T-cell (primary cell): ENCODE measurements at regions not wholly inside any gene's neighbourhood (a gene's known extent, or its start where the extent isn't known, plus 50 kb on each side); places are given as distances from the start of the nearest gene placed in this dataset.
"Not testable (repeated sequence)": the region's sequence is repeated elsewhere in the genome, so short reads cannot be mapped to it uniquely, and the experiment has no call there.

Experiments
- ATAC-seq, 4 experiments: fragments of 200-7000 bp in 3 of 4; fragments of 150-1000 bp in 1 of 4; cut with Tn5 transposase; replicated peaks in 1 of 4; 1 replicate in 3 of 4; 2 replicates in 1 of 4; pipeline ENCODE4 v1.10.0; 2021; ENCODE audit warnings: moderate library complexity in 3 of 4, mild to moderate bottlenecking in 2 of 4, moderate number of reproducible peaks in 1 of 4
- CTCF ChIA-PET, 2 donors: fragments of 300-600 bp; sonication (Branson Sonifier 250); formaldehyde crosslinking; loops; one replicate each; lab custom pipeline; 2022; ENCODE audit warnings: antibody characterized with exemption in 2 of 2; lab: Charles Lee
- POLR2A ChIA-PET, 2 donors: fragments of 300-600 bp; sonication (Branson Sonifier 250); formaldehyde crosslinking; loops; one replicate each; lab custom pipeline; 2022; ENCODE audit warnings: antibody characterized with exemption in 2 of 2; lab: Charles Lee
- DNase-seq, 35 experiments: peaks; one replicate each; pipeline versions ENCODE4 v3.0.0 to v3.0.0-alpha.2; 2013 to 2023
- H3K27ac ChIP-seq: one replicate; pipeline ENCODE4 v1.5.1; 2013; ENCODE audit warnings: low read length
- H3K27me3 ChIP-seq, 2 experiments: replicated peaks in 1 of 2; 1 replicate in 1 of 2; 2 replicates in 1 of 2; pipeline versions ENCODE4 v1.6.1 to v1.7.0; 2013; ENCODE audit warnings: low read length in 1 of 2, mixed read lengths in 1 of 2; ENCODE audit not compliant: control insufficient read depth in 2 of 2, insufficient read depth in 2 of 2; ENCODE audit errors: extremely low read depth in 1 of 2
- H3K36me3 ChIP-seq, 2 donors: 1 replicate in 1 of 2; 2 replicates in 1 of 2; pipeline versions ENCODE4 v1.6.1 to v1.7.0; 2013; ENCODE audit warnings: low read length in 1 of 2; ENCODE audit not compliant: control insufficient read depth in 2 of 2, insufficient read depth in 1 of 2; ENCODE audit errors: extremely low read depth in 1 of 2
- H3K4me1 ChIP-seq, 2 experiments: 1 replicate in 1 of 2; 2 replicates in 1 of 2; pipeline versions ENCODE4 v1.6.1 to v1.7.0; 2013; ENCODE audit warnings: low read length in 2 of 2, mixed read lengths in 1 of 2; ENCODE audit not compliant: insufficient read depth in 2 of 2, control insufficient read depth in 1 of 2; ENCODE audit errors: extremely low read depth in 1 of 2
- H3K4me3 ChIP-seq, 2 donors: 1 replicate in 1 of 2; 2 replicates in 1 of 2; pipeline versions ENCODE4 v1.5.1 to v1.7.0; 2013; ENCODE audit warnings: mild to moderate bottlenecking in 2 of 2, low read length in 1 of 2, moderate library complexity in 1 of 2; ENCODE audit not compliant: control insufficient read depth in 1 of 2; ENCODE audit errors: extremely low read depth in 1 of 2
- H3K9me3 ChIP-seq: 2 replicates; pipeline ENCODE4 v1.7.0; 2013
- H3K27ac Mint-ChIP-seq, 2 donors: one replicate each; pipeline ENCODE4 v1.8.0; 2020 to 2021; ENCODE audit warnings: mild to moderate bottlenecking in 2 of 2, mixed read lengths in 2 of 2
- H3K27me3 Mint-ChIP-seq, 2 donors: one replicate each; pipeline ENCODE4 v1.8.0; 2021 to 2022; ENCODE audit warnings: mixed read lengths in 2 of 2
- H3K36me3 Mint-ChIP-seq: one replicate; pipeline ENCODE4 v1.8.0; 2021; ENCODE audit warnings: mixed read lengths
- H3K4me1 Mint-ChIP-seq, 3 donors: one replicate each; pipeline ENCODE4 v1.8.0; 2020 to 2022; ENCODE audit warnings: mixed read lengths in 3 of 3, mild to moderate bottlenecking in 1 of 3
- H3K4me3 Mint-ChIP-seq, 3 donors: one replicate each; pipeline ENCODE4 v1.8.0; 2020 to 2022; ENCODE audit warnings: mild to moderate bottlenecking in 3 of 3, mixed read lengths in 3 of 3, moderate library complexity in 3 of 3
- H3K9me3 Mint-ChIP-seq, 3 donors: one replicate each; pipeline ENCODE4 v1.8.0; 2020 to 2022; ENCODE audit warnings: mixed read lengths in 3 of 3
- WGBS: methylation state at CpG from one replicate; pipeline ENCODE4 v1.1.5; 2013; ENCODE audit warnings: missing lambda C conversion rate; ENCODE audit not compliant: insufficient coverage; 5-methylcytosine and 5-hydroxymethylcytosine counted together

DNA sequence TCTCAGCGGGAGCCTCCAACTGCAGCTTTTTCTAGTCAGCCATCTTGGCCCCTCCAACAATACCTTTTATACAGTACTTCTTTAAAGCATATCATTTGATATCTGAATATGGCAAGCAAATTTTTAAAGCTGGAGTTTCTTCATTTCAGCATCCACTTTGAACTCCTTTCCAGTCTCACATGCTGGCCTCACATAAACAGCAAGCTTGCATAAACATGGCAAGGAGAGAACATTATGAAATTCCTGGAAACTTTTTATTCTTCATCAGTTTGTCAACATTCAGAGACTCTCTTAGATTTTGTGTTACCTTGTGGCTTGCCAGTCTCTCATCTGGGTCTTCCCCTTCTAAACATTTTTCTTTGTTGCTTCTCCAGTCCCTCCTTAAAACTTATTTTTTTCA is 745.3 kb downstream of the NR2F1-AS1 start:
- CTCF ChIA-PET, result no interaction called here
- Mint-ChIP-seq H3K27me3 (no peaks in the 10 kb centered on the region), H3K9me3 (peaks cover 7 to 22% (median 15%) of the 10 kb centered on the region in 3 donors), H3K27ac (no peak overlapping the region), H3K4me1 (no peaks in the 10 kb centered on the region), H3K4me3 (no peak overlapping the region), H3K36me3 (no peaks in the 10 kb centered on the region)
- H3K4me3 ChIP-seq, result no peak overlapping the region
- H3K27me3 ChIP-seq, result no peaks in the 10 kb centered on the region
- ATAC-seq, result no peak
- WGBS, result no CpG with 5 or more reads among the region's 1 CpG
- POLR2A ChIA-PET, result no interaction called here
- H3K9me3 ChIP-seq, result no peaks in the 10 kb centered on the region
- H3K4me1 ChIP-seq, result no peaks in the 10 kb centered on the region
- no peak for DNase-seq
- no peak overlapping the region for H3K27ac ChIP-seq
- H3K36me3 ChIP-seq, result no peaks in the 10 kb centered on the region

DNA sequence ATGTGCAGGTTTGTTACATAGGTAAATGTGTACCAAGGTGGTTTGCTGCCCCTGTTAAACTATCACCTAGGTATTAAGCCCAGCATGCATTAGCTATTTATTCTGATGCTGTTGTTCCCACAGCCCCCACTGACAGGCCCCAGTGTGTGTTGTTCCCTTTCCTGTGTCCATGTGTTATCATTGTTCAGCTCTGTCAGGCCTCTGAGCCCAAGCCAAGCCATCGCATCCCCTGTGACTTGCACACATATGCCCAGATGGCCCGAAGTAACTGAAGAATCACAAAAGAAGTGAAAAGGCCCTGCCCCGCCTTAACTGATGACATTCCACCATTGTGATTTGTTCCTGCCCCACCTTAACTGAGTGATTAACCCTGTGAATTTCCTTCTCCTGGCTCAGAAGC is 757.5 kb downstream of the NR2F1-AS1 start:
- H3K36me3 Mint-ChIP-seq, H3K9me3 ChIP-seq, DNase-seq, H3K27ac Mint-ChIP-seq, H3K27ac ChIP-seq, H3K4me1 ChIP-seq, CTCF ChIA-PET, ATAC-seq, H3K4me3 Mint-ChIP-seq, H3K27me3 ChIP-seq, H3K27me3 Mint-ChIP-seq, H3K4me1 Mint-ChIP-seq, POLR2A ChIA-PET, H3K36me3 ChIP-seq, H3K4me3 ChIP-seq, H3K9me3 Mint-ChIP-seq: not testable (repeated sequence)
- 100% methylated on average over 1 of the region's 3 CpGs for WGBS

DNA sequence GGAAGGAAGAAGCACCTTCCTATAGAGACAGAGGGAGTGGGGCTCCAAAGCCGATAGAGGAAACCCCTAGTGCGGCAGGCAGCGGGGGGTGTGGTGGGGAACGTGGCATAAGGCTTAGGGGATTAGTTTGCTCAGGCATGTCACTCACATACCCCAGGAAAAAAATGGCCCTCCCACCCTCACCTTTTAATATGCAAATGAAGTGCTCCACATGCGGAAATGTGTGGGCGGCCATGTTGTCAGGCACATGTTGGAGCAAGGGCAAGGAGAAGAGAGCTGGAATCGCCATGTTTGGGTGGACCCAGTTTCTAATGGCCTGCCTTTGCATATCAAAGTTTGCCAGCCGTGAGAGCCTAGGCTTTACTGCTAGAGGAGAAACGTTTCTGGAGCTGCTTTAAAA is 758.8 kb downstream of the NR2F1-AS1 start:
- H3K4me3 Mint-ChIP-seq, result no peak overlapping the region
- no peak overlapping the region for H3K27ac Mint-ChIP-seq
- no peak for ATAC-seq
- no peaks in the 10 kb centered on the region for H3K27me3 Mint-ChIP-seq
- ChIA-PET CTCF (no interaction called here), POLR2A (no interaction called here)
- Histone ChIP-seq H3K4me3 (no peak overlapping the region), H3K4me1 (no peaks in the 10 kb centered on the region), H3K36me3 (no peaks in the 10 kb centered on the region), H3K27me3 (no peaks in the 10 kb centered on the region), H3K9me3 (no peaks in the 10 kb centered on the region), H3K27ac (no peak overlapping the region)
- H3K36me3 Mint-ChIP-seq, result no peaks in the 10 kb centered on the region
- H3K9me3 Mint-ChIP-seq, result no peaks in the 10 kb centered on the region
- H3K4me1 Mint-ChIP-seq, result no peaks in the 10 kb centered on the region
- no peak for DNase-seq
- WGBS, result 100% methylated on average over 3 of the region's 9 CpGs

DNA sequence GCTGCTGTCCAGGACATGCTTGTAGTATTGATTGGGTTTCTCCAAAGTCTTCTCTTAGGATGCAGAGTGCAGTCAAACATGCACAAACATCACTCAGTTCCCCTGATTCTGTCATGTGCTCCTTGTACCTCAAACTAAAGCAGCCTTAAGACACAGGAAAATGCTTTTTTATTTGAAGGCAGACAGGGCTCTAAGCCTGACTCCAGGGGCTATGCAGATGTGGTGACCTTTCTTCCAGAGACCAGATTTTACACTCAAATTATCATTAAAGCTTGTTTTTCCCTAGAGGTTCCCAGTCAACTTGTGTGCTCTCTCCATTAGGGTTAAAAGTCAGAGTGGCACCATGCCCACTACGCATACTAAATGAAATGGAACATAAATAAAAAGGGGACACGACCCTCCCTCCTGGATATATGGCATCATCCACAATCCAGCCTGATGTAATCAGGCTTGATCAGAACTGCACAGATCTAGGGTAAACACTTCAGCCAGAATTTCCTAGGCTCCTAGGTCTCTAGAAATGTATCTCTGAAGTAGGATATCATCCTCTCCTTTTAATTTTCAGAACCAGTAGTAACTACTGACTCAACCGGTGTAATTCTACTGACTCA is 771.1 kb downstream of the NR2F1-AS1 start:
- ATAC-seq (no peak), DNase-seq (no peak)
- Mint-ChIP-seq H3K4me1 (no peaks in the 10 kb centered on the region), H3K36me3 (no peaks in the 10 kb centered on the region), H3K27me3 (no peaks in the 10 kb centered on the region), H3K27ac (no peak overlapping the region), H3K4me3 (no peak overlapping the region), H3K9me3 (no peaks in the 10 kb centered on the region)
- WGBS, result no CpG with 5 or more reads among the region's 3 CpGs
- H3K27ac ChIP-seq, result no peak overlapping the region
- CTCF ChIA-PET, result no interaction called here
- H3K4me3 ChIP-seq, result no peak overlapping the region
- H3K9me3 ChIP-seq, result no peaks in the 10 kb centered on the region
- no peaks in the 10 kb centered on the region for H3K4me1 ChIP-seq
- H3K27me3 ChIP-seq, result no peaks in the 10 kb centered on the region
- H3K36me3 ChIP-seq, result no peaks in the 10 kb centered on the region
- POLR2A ChIA-PET, result no interaction called here

DNA sequence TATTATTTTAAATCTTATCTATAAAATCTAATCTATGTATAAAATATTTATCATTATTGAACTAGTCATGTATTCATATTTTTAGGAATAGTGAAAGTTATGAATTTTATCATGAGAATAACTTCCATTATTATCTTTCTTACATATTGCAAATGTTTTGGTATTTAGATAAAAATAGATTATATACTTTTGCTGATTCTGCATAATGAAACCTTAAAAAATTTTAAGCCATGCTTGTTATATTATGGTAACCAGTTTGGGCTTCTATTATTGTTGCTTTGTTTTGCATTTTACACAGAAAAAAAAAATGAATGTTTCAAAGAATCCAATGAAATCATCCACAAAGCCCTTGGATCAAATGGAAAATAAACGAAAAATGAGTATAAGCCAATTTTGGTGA is 772.5 kb downstream of the NR2F1-AS1 start:
- WGBS, result no CpG with 5 or more reads among the region's 1 CpG
- ChIA-PET POLR2A (no interaction called here), CTCF (no interaction called here)
- H3K4me3 ChIP-seq, result no peak overlapping the region
- no peaks in the 10 kb centered on the region for H3K27me3 ChIP-seq
- Mint-ChIP-seq H3K27me3 (no peaks in the 10 kb centered on the region), H3K4me1 (no peaks in the 10 kb centered on the region), H3K4me3 (no peak overlapping the region), H3K27ac (no peak overlapping the region), H3K36me3 (no peaks in the 10 kb centered on the region), H3K9me3 (no peaks in the 10 kb centered on the region)
- ATAC-seq, result no peak
- no peaks in the 10 kb centered on the region for H3K36me3 ChIP-seq
- H3K27ac ChIP-seq, result no peak overlapping the region
- H3K9me3 ChIP-seq, result no peaks in the 10 kb centered on the region
- DNase-seq, result no peak
- no peaks in the 10 kb centered on the region for H3K4me1 ChIP-seq

DNA sequence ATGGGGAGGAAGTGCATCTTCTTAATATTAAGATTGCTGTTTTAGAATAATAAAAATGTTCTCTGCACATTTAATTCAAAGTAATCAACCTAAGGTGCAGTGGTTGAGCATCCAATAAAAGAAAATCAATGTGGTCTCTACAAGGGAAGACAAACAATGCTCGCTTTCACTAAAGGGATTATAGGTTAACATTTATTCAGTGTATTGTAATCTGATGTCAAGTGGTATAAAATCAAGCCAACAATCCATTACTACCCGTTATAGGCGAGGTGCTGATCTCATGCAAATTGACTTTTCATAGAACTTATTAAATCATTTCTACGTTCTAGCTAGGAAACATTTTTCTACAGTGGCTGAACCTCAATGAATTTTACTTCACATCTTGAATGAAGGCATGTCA is 773.9 kb downstream of the NR2F1-AS1 start:
- H3K36me3 ChIP-seq, result no peaks in the 10 kb centered on the region
- no peaks in the 10 kb centered on the region for H3K4me1 ChIP-seq
- Mint-ChIP-seq H3K27ac (no peak overlapping the region), H3K9me3 (no peaks in the 10 kb centered on the region), H3K4me1 (no peaks in the 10 kb centered on the region), H3K27me3 (no peaks in the 10 kb centered on the region), H3K36me3 (no peaks in the 10 kb centered on the region), H3K4me3 (no peak overlapping the region)
- POLR2A ChIA-PET, result no interaction called here
- WGBS, result 80% methylated on average over 1 of the region's 4 CpGs
- no peak overlapping the region for H3K27ac ChIP-seq
- no peak for ATAC-seq
- no peak for DNase-seq
- H3K27me3 ChIP-seq, result no peaks in the 10 kb centered on the region
- no peak overlapping the region for H3K4me3 ChIP-seq
- no peaks in the 10 kb centered on the region for H3K9me3 ChIP-seq
- CTCF ChIA-PET, result no interaction called here

DNA sequence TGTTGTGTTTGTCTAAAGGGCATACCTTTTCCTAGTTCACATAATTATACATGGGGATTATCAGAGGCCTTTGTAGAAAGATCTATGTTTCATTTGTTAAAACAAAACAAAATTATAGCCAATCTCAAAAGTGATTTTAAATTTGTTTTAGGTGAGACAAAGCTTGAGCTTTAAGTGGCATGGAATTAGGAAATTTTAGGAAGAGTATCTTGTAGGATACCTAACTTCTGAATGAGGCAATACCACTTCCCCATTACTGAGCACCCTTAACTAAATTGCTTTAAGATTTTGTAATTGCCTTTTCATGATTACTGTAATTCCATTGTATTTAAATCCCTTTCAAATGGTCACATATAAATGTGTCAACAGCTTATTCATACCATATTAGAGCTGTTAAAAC is 775.6 kb downstream of the NR2F1-AS1 start:
- Mint-ChIP-seq H3K4me1 (no peaks in the 10 kb centered on the region), H3K36me3 (no peaks in the 10 kb centered on the region), H3K4me3 (no peak overlapping the region), H3K27me3 (no peaks in the 10 kb centered on the region), H3K27ac (no peak overlapping the region), H3K9me3 (no peaks in the 10 kb centered on the region)
- Histone ChIP-seq H3K4me3 (no peak overlapping the region), H3K4me1 (no peaks in the 10 kb centered on the region), H3K27ac (no peak overlapping the region), H3K9me3 (no peaks in the 10 kb centered on the region), H3K36me3 (no peaks in the 10 kb centered on the region), H3K27me3 (no peaks in the 10 kb centered on the region)
- ATAC-seq (no peak), DNase-seq (no peak)
- ChIA-PET CTCF (no interaction called here), POLR2A (no interaction called here)
